Fibroblast of lung (primary cell): ENCODE measurements at regions not wholly inside any gene's neighbourhood (a gene's known extent, or its start where the extent isn't known, plus 50 kb on each side); places are given as distances from the start of the nearest gene placed in this dataset.

ENCODE experiments used
- DNase-seq, 2 donors: peaks; one replicate each; pipeline versions ENCODE4 v3.0.0 to v3.0.0-alpha.2; 2010; ENCODE audit warnings: low read depth in 2 of 2
- H2AFZ ChIP-seq: 2 replicates; pipeline ENCODE4 v1.5.1; 2012; ENCODE audit warnings: low read length, control low read depth, inconsistent platforms
- H3K27ac ChIP-seq: 2 replicates; pipeline ENCODE4 v1.5.1; 2011; ENCODE audit warnings: low read length, control low read depth; ENCODE audit not compliant: insufficient read depth
- H3K27me3 ChIP-seq: 2 replicates; pipeline ENCODE4 v1.5.1; 2011; ENCODE audit warnings: mild to moderate bottlenecking, low read length; ENCODE audit not compliant: control insufficient read depth, insufficient read depth
- H3K36me3 ChIP-seq: 2 replicates; pipeline ENCODE4 v1.5.1; 2011; ENCODE audit warnings: low read length; ENCODE audit not compliant: control insufficient read depth, insufficient read depth
- H3K4me1 ChIP-seq: 2 replicates; pipeline ENCODE4 v1.5.1; 2011; ENCODE audit warnings: low read length; ENCODE audit not compliant: control insufficient read depth, insufficient read depth; ENCODE audit errors: extremely low read depth
- H3K4me2 ChIP-seq: 2 replicates; pipeline ENCODE4 v1.5.1; 2011; ENCODE audit warnings: low read length, control low read depth; ENCODE audit not compliant: insufficient read depth; ENCODE audit errors: extremely low read depth
- H3K4me3 ChIP-seq, 4 experiments: fragments of 200-600 bp in 1 of 4; sonication (generic) in 1 of 4; replicated peaks in 1 of 4; 2 replicates each; pipeline ENCODE4 v1.5.1; 2011 to 2016; ENCODE audit warnings: low read length in 4 of 4, low read depth in 3 of 4, mild to moderate bottlenecking in 3 of 4, control low read depth in 2 of 4, inconsistent platforms in 1 of 4, mixed read lengths in 1 of 4; ENCODE audit not compliant: insufficient read depth in 1 of 4; ENCODE audit errors: control extremely low read depth in 1 of 4
- H3K79me2 ChIP-seq: 2 replicates; pipeline ENCODE4 v1.5.1; 2012; ENCODE audit warnings: mild to moderate bottlenecking, low read length, inconsistent platforms; ENCODE audit not compliant: control insufficient read depth, insufficient read depth
- H3K9ac ChIP-seq: 2 replicates; pipeline ENCODE4 v1.5.1; 2011; ENCODE audit warnings: mild to moderate bottlenecking, low read length, control low read depth; ENCODE audit not compliant: insufficient read depth
- H3K9me3 ChIP-seq: 2 replicates; pipeline ENCODE4 v1.5.1; 2012; ENCODE audit warnings: low read depth, low read length; ENCODE audit not compliant: control insufficient read depth, insufficient read depth
- H4K20me1 ChIP-seq: 2 replicates; pipeline ENCODE4 v1.5.1; 2011; ENCODE audit warnings: low read length; ENCODE audit not compliant: control insufficient read depth, insufficient read depth; ENCODE audit errors: extremely low read depth
- EZH2 ChIP-seq: IDR thresholded peaks from 2 replicates; pipeline ENCODE4 v1.5.1; 2012; ENCODE audit warnings: low read length, control low read depth, mild to moderate bottlenecking; ENCODE audit errors: missing control alignments
- TF ChIP-seq, protein P1 (sequence below), 2 donors: IDR thresholded peaks in 1 of 2; conservative IDR thresholded peaks in 1 of 2; 1 replicate in 1 of 2; 2 replicates in 1 of 2; pipeline ENCODE4 v1.5.1; 2011 to 2012; ENCODE audit warnings: low read length in 2 of 2, control low read depth in 1 of 2, inconsistent platforms in 1 of 2, low read depth in 1 of 2, mild to moderate bottlenecking in 1 of 2

DNA sequence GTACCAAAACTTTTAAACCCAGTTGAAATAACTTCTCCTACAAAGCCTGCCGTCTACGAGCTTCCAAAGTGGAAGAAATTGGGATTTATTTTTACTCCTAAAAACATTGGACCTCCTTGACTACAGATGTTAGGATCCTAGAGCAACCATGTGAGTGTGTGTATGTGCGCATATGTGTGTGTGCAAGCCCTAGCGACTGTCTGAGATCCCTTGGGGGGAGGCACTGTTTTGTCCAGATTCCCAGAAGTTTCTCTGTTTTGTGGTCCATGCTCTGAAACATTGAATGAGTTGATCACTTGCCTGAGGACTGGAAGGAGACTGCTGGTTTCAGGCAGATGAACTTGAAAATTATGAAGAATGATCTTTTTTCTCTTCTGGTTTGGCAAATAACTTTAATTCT, 312.3 kb upstream of the ZNF32 start:
- Histone ChIP-seq H3K36me3 (no peaks in the 10 kb centered on the region), H3K79me2 (no peaks in the 10 kb centered on the region), H2AFZ (no peak overlapping the region), H3K9me3 (no peaks in the 10 kb centered on the region), H3K27me3 (peaks cover 13% of the 10 kb centered on the region), H3K9ac (no peak overlapping the region), H3K27ac (no peak overlapping the region), H3K4me2 (no peak overlapping the region), H3K4me3 (no peak overlapping the region), H4K20me1 (no peaks in the 10 kb centered on the region), H3K4me1 (peaks cover 5% of the 10 kb centered on the region)
- DNase-seq: no peak
- TF ChIP-seq, protein P1, sequence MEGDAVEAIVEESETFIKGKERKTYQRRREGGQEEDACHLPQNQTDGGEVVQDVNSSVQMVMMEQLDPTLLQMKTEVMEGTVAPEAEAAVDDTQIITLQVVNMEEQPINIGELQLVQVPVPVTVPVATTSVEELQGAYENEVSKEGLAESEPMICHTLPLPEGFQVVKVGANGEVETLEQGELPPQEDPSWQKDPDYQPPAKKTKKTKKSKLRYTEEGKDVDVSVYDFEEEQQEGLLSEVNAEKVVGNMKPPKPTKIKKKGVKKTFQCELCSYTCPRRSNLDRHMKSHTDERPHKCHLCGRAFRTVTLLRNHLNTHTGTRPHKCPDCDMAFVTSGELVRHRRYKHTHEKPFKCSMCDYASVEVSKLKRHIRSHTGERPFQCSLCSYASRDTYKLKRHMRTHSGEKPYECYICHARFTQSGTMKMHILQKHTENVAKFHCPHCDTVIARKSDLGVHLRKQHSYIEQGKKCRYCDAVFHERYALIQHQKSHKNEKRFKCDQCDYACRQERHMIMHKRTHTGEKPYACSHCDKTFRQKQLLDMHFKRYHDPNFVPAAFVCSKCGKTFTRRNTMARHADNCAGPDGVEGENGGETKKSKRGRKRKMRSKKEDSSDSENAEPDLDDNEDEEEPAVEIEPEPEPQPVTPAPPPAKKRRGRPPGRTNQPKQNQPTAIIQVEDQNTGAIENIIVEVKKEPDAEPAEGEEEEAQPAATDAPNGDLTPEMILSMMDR (conservative IDR thresholded peaks at IDR 0.05 in 1 of 2, IDR thresholded peaks at IDR 0.05 in 1 of 2; ENCODE audit: low read depth in 1 of 2, low read length in 2 of 2): no peak
- TF ChIP-seq EZH2: no peak

DNA sequence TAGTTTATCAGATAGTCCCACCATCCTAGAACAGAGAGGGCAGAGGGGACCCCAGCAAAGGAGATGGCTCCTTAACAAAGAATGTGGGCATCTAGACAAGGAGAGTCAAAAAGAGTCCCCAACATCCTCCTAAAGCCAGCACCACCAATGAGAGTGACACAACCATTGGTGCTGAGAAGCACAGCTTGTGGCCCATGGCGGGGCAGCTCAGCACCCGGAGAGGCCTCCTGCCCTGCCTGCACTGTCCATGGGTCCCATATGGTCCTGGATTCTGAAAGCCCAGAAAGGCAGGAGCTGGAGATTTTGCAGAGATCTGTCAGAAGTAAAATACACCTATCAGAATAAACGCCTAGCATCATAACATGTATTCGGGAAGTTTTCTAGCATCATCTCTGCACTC, 311.8 kb upstream of the ZNF32 start:
- no peaks in the 10 kb centered on the region for H4K20me1 ChIP-seq
- H3K4me3 ChIP-seq: no peak overlapping the region
- no peaks in the 10 kb centered on the region for H3K79me2 ChIP-seq
- H3K27me3 ChIP-seq: peaks cover 11% of the 10 kb centered on the region
- TF ChIP-seq, protein P1 (conservative IDR thresholded peaks at IDR 0.05 in 1 of 2, IDR thresholded peaks at IDR 0.05 in 1 of 2; ENCODE audit: low read depth in 1 of 2, low read length in 2 of 2): no peak
- H3K9ac ChIP-seq: no peak overlapping the region
- no peak overlapping the region for H2AFZ ChIP-seq
- H3K9me3 ChIP-seq: no peaks in the 10 kb centered on the region
- no peaks in the 10 kb centered on the region for H3K36me3 ChIP-seq
- no peak overlapping the region for H3K27ac ChIP-seq
- peaks cover 5% of the 10 kb centered on the region for H3K4me1 ChIP-seq
- no peak overlapping the region for H3K4me2 ChIP-seq
- no peak for DNase-seq

DNA sequence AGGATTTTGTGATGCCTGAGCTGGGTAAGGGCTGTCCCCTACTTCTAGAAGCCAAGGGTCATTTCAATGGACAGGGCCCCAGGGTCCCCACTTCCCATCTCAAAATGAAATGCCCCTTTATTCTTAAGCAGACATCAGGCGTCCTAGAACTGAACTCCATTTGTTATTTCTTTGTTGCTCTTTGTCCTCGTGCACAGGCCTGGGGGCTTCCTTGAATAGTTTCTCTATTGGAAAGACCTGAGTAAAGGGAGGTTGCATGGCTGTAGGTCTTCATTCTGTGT, 311.4 kb upstream of the ZNF32 start:
- Histone ChIP-seq H3K27ac (no peak overlapping the region), H3K4me1 (peaks cover 5% of the 10 kb centered on the region), H4K20me1 (no peaks in the 10 kb centered on the region), H3K36me3 (no peaks in the 10 kb centered on the region), H3K4me3 (no peak overlapping the region), H3K4me2 (no peak overlapping the region), H3K9me3 (no peaks in the 10 kb centered on the region), H3K27me3 (peaks cover 11% of the 10 kb centered on the region), H3K9ac (no peak overlapping the region), H3K79me2 (no peaks in the 10 kb centered on the region), H2AFZ (no peak overlapping the region)
- no peak for DNase-seq
- TF ChIP-seq, protein P1 (conservative IDR thresholded peaks at IDR 0.05 in 1 of 2, IDR thresholded peaks at IDR 0.05 in 1 of 2; ENCODE audit: low read depth in 1 of 2, low read length in 2 of 2): no peak
- TF ChIP-seq EZH2: no peak
